Tibial nerve (tissue), 3 donors: ENCODE measurements at regions not wholly inside any gene's neighbourhood (a gene's known extent, or its start where the extent isn't known, plus 50 kb on each side); places are given as distances from the start of the nearest gene placed in this dataset.

ENCODE experiments used
- POLR2A ChIP-seq, 2 donors: fragments of 450-650 bp; IDR thresholded peaks; one replicate each; pipeline ENCODE4 v1.6.1; 2017; ENCODE audit warnings: antibody characterized with exemption in 2 of 2, mild to moderate bottlenecking in 2 of 2, moderate library complexity in 2 of 2
- TF ChIP-seq, protein P1 (sequence below), 5 experiments: fragments of 200-600 bp in 3 of 5; fragments of 450-650 bp in 2 of 5; sonication (generic) in 3 of 5; IDR thresholded peaks; one replicate each; pipeline ENCODE4 v1.5.1; 2016 to 2019; ENCODE audit warnings: antibody characterized with exemption in 5 of 5, mild to moderate bottlenecking in 3 of 5, moderate library complexity in 2 of 5

GRCh38 chr2:18412980-18413675 lies 147.3 kb downstream of the RDH14 start:
- TF ChIP-seq, protein P1, sequence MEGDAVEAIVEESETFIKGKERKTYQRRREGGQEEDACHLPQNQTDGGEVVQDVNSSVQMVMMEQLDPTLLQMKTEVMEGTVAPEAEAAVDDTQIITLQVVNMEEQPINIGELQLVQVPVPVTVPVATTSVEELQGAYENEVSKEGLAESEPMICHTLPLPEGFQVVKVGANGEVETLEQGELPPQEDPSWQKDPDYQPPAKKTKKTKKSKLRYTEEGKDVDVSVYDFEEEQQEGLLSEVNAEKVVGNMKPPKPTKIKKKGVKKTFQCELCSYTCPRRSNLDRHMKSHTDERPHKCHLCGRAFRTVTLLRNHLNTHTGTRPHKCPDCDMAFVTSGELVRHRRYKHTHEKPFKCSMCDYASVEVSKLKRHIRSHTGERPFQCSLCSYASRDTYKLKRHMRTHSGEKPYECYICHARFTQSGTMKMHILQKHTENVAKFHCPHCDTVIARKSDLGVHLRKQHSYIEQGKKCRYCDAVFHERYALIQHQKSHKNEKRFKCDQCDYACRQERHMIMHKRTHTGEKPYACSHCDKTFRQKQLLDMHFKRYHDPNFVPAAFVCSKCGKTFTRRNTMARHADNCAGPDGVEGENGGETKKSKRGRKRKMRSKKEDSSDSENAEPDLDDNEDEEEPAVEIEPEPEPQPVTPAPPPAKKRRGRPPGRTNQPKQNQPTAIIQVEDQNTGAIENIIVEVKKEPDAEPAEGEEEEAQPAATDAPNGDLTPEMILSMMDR (IDR thresholded peaks at IDR 0.05): no peak
- no peak for TF ChIP-seq POLR2A (IDR thresholded peaks at IDR 0.05)
